ENCODE measurements at regions not wholly inside any gene's neighbourhood (a gene's known extent, or its start where the extent isn't known, plus 50 kb on each side); places are given as distances from the start of the nearest gene placed in this dataset.

DNA sequence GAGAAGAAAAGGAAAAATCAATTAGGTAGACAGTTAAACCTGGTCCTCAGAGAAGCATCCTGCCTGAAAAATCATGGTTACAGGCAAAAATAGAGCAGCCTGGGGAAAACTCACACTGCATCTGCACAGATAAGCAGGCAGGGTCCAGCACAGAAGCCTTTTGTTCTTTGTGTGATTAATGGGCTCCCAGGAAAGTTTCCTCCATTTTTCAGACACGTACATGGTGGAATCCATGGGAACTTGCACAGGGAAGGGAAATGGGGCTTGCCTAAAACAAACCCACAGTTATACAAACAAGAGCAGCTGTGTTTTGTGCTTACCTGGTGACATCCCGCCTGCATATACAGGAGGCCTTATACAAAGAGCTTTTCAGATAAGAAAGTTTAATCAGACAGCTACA, 243.9 kb upstream of the ATP10B start:
- Histone ChIP-seq H3K36me3 (ENCODE audit: insufficient read depth) (no peaks in the 10 kb centered on the region), H3K4me1 (ENCODE audit: insufficient read depth) (no peaks in the 10 kb centered on the region), H3K4me3 (ENCODE audit: low read depth, low read length) (no peak overlapping the region), H3K27ac (ENCODE audit: low read depth) (no peak overlapping the region)
- 41% methylated on average over 2 of the region's 2 CpGs for WGBS
- no peak for DNase-seq (ENCODE audit: extremely low spot score)

DNA sequence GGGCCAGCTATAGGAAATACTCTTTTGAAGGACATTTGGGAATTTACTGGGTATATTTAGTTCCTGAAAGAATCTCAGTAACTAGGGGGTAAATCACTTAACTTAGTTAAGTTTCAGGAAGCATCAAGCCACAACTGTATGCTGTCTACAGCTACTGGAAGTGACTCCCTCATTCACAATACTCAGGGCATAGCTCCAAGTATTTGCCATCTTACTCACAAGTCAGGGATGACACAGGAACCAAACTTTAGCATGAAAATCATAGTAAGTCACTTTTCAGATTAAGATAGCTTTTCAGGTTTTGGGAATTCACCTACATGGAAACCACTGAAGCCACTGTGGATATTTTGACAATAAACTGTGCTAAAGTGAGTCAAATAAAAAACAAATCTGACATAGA, 242.4 kb upstream of the ATP10B start:
- Histone ChIP-seq H3K4me3 (ENCODE audit: low read depth, low read length) (no peak overlapping the region), H3K27ac (ENCODE audit: low read depth) (no peak overlapping the region), H3K36me3 (ENCODE audit: insufficient read depth) (no peaks in the 10 kb centered on the region), H3K4me1 (ENCODE audit: insufficient read depth) (no peaks in the 10 kb centered on the region)
- no peak for DNase-seq (ENCODE audit: extremely low spot score)

DNA sequence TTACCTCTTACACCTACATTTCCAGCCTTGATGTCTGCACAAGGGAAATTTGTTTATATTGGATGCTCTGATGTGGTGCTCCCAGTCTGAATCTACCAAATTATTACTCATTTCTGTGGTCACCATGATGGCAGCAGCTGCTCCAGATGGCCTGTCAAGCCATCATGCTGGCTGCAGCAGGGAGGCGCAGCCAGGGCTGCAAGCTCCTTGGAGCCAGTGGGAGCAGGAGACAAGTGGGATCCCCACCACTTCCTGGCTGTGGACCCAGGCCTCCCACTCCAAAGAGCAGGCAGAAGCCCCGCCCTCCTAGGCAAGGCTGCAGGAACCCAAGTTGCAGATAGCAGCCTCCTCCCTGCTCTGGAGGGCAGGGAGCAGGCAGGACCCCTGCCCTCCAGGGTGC, 241.1 kb upstream of the ATP10B start:
- Histone ChIP-seq H3K36me3 (ENCODE audit: insufficient read depth) (no peaks in the 10 kb centered on the region), H3K27ac (ENCODE audit: low read depth) (no peak overlapping the region), H3K4me1 (ENCODE audit: insufficient read depth) (no peaks in the 10 kb centered on the region), H3K4me3 (ENCODE audit: low read depth, low read length) (no peak overlapping the region)
- 90% methylated on average over 2 of the region's 2 CpGs for WGBS
- DNase-seq (ENCODE audit: extremely low spot score), result no peak

DNA sequence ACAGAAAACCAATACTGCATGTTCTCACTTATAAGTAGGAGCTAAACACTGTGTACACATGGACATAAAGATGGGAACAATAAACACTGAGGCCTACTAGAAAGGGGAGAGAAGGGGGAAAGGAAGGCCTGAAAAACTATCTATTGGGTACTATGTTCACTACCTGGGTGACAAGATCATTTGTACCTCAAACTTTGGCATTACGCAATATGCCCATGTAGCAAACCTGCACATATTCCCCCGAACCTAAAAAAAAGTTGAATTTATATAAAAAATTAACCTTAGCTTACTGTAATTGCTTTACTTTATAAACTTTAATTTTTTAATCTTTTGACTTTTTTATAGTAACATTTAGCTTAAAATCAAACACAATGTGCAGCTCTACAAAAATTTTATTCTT, 237.6 kb upstream of the ATP10B start:
- Histone ChIP-seq H3K36me3 (ENCODE audit: insufficient read depth) (no peaks in the 10 kb centered on the region), H3K4me1 (ENCODE audit: insufficient read depth) (no peaks in the 10 kb centered on the region), H3K4me3 (ENCODE audit: low read depth, low read length) (no peak overlapping the region), H3K27ac (ENCODE audit: low read depth) (no peak overlapping the region)
- no peak for DNase-seq (ENCODE audit: extremely low spot score)
- WGBS, result 99% methylated on average over 2 of the region's 2 CpGs

DNA sequence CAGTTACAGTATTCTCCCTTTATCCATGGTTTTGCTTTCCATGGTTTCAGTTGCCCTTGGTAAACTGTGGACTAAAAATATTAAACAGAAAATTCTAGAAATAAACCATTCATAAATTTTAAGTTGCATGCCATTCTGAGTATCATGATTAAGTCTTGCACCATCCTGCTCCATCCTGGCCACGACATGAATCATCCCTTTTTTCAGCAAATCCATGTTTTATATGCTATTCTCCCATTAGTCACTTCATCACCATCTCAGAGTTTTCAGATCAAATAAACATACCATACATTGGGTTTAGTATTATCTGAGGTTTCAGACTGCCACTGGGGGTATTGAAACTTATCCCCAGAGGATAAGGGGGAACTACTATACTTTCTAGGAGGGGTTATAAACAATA, 234.4 kb upstream of the ATP10B start:
- no peak for DNase-seq (ENCODE audit: extremely low spot score)
- no peaks in the 10 kb centered on the region for H3K4me1 ChIP-seq (ENCODE audit: insufficient read depth)
- H3K27ac ChIP-seq (ENCODE audit: low read depth), result no peak overlapping the region
- WGBS, result 19% methylated on average over 1 of the region's 1 CpG
- no peak overlapping the region for H3K4me3 ChIP-seq (ENCODE audit: low read depth, low read length)
- H3K36me3 ChIP-seq (ENCODE audit: insufficient read depth), result no peaks in the 10 kb centered on the region

DNA sequence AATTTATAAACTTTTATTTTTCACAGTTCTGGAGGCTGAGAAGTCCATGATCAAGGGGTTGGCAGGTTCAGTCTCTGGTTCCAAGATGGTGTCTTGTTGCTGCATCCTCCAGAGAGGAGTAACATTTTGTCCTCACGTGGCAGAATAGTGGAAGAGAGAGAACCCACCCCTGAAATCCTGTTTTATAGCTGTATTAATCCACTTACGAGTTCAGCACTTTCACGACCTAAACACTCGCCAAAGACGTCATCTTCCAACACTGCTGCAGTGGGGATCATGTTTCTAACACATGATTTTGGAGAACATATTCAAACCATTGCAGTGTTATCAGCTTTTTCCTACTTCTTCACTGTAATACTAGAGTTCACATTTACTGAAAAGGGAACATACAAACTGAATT, 233.0 kb upstream of the ATP10B start:
- Histone ChIP-seq H3K27ac (ENCODE audit: low read depth) (no peak overlapping the region), H3K36me3 (ENCODE audit: insufficient read depth) (no peaks in the 10 kb centered on the region), H3K4me3 (ENCODE audit: low read depth, low read length) (no peak overlapping the region), H3K4me1 (ENCODE audit: insufficient read depth) (no peaks in the 10 kb centered on the region)
- WGBS, result 27% methylated on average over 5 of the region's 5 CpGs
- DNase-seq (ENCODE audit: extremely low spot score), result no peak

DNA sequence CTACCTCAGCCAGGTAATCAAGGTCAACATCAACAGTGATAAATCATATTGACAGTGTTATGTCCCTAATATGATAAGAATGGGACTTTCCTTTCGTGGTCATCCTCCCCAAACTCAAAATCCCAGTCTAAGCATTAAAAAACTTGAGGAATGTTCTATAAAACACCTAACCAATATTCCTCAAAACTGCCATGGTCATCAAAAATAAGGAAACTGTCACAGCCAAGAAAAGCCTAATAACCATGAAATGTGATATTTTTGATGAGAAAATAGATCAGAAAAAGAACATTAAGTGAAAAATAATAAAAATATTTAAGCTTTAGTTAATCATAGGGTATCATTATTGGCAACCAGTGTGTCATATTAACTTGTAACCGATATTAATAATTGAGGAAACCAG, 232.1 kb upstream of the ATP10B start:
- H3K4me3 ChIP-seq (ENCODE audit: low read depth, low read length), result no peak overlapping the region
- H3K4me1 ChIP-seq (ENCODE audit: insufficient read depth), result no peaks in the 10 kb centered on the region
- no peak for DNase-seq (ENCODE audit: extremely low spot score)
- no peaks in the 10 kb centered on the region for H3K36me3 ChIP-seq (ENCODE audit: insufficient read depth)
- 69% methylated on average over 2 of the region's 2 CpGs for WGBS
- no peak overlapping the region for H3K27ac ChIP-seq (ENCODE audit: low read depth)

DNA sequence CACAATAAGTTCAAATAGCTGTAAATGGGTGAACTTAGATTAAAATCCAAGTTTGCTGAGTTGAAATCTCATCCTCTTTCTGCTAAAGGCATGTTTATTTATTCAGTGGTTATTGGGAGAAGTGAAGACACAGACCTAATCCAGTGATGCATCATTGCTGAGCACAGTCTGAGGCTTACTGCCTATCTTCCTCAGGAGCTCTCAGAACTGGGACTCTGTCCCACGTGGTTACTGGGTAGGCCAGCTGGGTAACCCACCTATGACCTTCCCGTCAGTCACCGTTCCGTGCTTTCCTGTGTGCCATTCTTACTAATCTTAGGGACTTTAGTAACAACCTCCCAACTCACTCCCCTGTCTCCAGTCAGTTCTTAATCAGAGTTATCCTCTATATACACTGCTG, 226.8 kb upstream of the ATP10B start:
- WGBS, result 48% methylated on average over 4 of the region's 4 CpGs
- no peak overlapping the region for H3K4me3 ChIP-seq (ENCODE audit: low read depth, low read length)
- H3K4me1 ChIP-seq (ENCODE audit: insufficient read depth), result no peaks in the 10 kb centered on the region
- H3K27ac ChIP-seq (ENCODE audit: low read depth), result no peak overlapping the region
- no peaks in the 10 kb centered on the region for H3K36me3 ChIP-seq (ENCODE audit: insufficient read depth)
- DNase-seq (ENCODE audit: extremely low spot score), result no peak

DNA sequence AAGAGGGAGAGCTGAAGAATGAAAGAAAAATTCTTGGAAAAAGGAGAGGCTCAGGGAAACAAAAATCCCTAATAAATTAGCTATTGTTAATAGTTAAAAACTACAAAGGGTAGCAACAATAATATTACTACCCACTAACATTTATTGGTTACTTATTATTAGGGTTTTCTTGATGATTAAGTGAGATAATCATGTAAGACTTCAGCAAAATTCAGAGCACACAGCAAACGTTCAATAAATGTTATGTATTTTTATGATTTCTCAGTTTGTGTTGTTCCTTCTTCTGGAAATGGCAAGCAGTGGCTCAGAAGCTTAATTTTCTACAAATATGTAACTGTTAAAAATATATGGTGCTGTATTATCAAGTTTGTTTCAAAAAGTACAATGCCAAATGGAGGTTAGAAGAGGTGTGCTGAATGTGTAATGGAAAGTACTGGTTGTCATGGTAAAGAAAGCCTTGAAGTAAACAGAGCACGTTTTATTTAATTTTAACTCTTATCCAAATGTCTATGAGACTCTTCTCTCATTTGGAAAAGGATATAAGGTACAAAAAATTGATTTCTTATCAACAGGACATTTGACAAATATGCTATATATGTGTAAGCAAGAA, 226.0 kb upstream of the ATP10B start:
- DNase-seq (ENCODE audit: extremely low spot score), result no peak
- no peak overlapping the region for H3K4me3 ChIP-seq (ENCODE audit: low read depth, low read length)
- H3K4me1 ChIP-seq (ENCODE audit: insufficient read depth), result no peaks in the 10 kb centered on the region
- WGBS, result 47% methylated on average over 2 of the region's 2 CpGs
- no peaks in the 10 kb centered on the region for H3K36me3 ChIP-seq (ENCODE audit: insufficient read depth)
- H3K27ac ChIP-seq (ENCODE audit: low read depth), result no peak overlapping the region

DNA sequence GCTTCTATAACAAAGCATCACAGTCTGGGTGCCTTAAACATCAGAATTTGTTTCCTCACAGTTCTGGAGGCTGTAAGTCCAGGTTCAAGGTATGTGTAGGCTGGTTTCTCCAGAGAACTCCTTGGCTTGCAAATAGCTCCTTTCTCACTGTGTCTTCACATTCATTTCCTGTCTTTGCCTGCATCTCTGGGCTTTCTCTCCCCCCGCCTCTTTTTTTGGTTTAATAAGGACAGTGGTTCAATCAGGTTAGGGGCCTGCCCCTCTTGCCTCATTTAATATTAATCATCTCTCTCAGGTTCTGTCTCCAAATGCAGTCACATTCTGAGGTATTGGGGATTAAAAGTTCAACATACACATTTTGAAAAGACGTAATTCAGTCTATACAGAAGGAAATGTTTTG, 225.5 kb upstream of the ATP10B start:
- 86% methylated on average over 2 of the region's 2 CpGs for WGBS
- H3K4me3 ChIP-seq (ENCODE audit: low read depth, low read length), result no peak overlapping the region
- no peaks in the 10 kb centered on the region for H3K4me1 ChIP-seq (ENCODE audit: insufficient read depth)
- H3K36me3 ChIP-seq (ENCODE audit: insufficient read depth), result no peaks in the 10 kb centered on the region
- H3K27ac ChIP-seq (ENCODE audit: low read depth), result no peak overlapping the region
- no peak for DNase-seq (ENCODE audit: extremely low spot score)

DNA sequence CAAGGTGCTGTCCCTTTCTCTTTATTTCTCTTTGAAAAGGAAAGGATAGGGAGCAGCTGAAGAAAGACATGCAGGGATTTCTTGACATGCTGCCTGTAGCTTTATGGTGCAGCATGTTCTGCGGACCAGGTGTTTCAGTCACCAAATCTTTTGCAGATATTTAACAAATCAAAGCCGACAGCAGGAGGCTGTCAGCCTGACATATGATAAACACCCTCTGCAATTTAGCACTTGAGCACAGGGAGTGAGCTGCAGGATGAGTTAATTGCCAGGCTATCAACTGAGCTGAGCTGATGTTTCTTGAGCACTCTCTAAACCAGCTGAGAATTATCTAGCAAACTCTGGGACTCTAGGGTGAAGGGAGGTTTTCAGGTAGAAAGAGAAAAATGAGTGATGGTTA, 212.8 kb upstream of the ATP10B start:
- Histone ChIP-seq H3K36me3 (ENCODE audit: insufficient read depth) (no peaks in the 10 kb centered on the region), H3K4me1 (ENCODE audit: insufficient read depth) (no peaks in the 10 kb centered on the region), H3K27ac (ENCODE audit: low read depth) (no peak overlapping the region), H3K4me3 (ENCODE audit: low read depth, low read length) (no peak overlapping the region)
- 29% methylated on average over 2 of the region's 2 CpGs for WGBS
- DNase-seq (ENCODE audit: extremely low spot score), result no peak

DNA sequence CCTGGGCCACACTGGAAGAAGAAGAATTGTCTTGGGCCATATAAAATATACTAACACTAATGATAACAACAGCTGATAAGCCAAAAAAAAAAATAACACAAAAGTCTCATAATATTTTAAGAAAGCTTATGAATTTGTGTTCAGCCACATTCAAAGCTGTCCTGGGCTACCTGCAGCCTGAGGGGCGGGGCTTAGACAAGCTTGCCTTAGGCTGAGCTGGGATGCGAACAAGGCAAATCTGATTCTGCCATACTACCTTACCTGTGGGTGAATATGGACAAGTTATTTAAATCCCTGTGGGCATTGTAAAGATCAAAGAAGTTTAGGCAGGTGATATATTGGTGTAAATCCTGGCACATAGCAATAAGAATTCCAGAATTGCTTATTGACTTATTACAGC, 212.3 kb upstream of the ATP10B start:
- DNase-seq (ENCODE audit: extremely low spot score), result no peak
- Histone ChIP-seq H3K27ac (ENCODE audit: low read depth) (no peak overlapping the region), H3K4me3 (ENCODE audit: low read depth, low read length) (no peak overlapping the region), H3K36me3 (ENCODE audit: insufficient read depth) (no peaks in the 10 kb centered on the region), H3K4me1 (ENCODE audit: insufficient read depth) (no peaks in the 10 kb centered on the region)
- 86% methylated on average over 2 of the region's 2 CpGs for WGBS

DNA sequence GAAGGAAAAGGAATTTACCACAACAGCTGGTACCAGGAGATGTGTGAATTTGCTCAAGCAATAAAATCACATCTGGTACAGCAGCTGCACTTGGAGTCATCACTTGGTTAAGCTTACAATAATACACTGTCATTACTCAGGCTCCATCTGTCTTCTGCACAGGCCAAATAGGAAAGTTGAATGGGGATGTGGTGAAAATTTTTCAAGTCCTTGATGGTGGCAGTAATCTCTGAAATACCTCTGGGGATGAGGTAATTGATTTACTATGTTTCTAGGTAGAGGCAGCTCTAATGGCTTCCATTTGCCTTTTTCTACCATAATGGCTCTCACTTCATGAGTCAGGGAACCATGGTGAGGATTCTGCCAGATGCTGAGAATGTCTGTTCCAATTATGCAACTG, 206.8 kb upstream of the ATP10B start:
- Histone ChIP-seq H3K4me1 (ENCODE audit: insufficient read depth) (no peaks in the 10 kb centered on the region), H3K4me3 (ENCODE audit: low read depth, low read length) (no peak overlapping the region), H3K27ac (ENCODE audit: low read depth) (no peak overlapping the region), H3K36me3 (ENCODE audit: insufficient read depth) (no peaks in the 10 kb centered on the region)
- DNase-seq (ENCODE audit: extremely low spot score), result no peak

DNA sequence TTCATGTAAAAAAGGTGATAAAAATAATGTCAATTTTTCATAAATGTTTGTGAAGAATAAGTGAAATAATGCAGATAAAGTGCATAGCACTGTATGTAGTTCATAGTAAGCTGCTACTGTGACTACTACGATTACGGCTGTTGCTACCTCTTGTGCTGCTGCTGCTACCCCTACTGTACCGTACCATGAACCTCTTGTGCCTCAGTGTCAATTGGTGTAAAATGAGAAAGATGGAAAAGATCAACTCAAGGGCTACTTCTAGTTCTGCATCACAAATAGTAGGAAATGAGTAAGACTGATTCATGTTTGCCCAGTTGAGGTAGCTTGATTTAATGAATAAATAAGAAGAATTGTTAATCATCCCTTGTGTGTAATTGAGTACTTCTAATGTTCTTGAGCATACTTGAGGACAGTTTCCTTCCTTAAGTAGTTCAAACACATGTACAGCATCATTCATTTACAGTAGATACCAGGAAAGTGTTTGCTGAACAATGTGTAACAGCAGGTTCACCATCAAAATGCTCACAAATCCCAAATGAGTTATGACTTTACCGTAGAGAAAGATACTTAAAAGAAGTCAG, 200.0 kb upstream of the ATP10B start:
- Histone ChIP-seq H3K36me3 (ENCODE audit: insufficient read depth) (no peaks in the 10 kb centered on the region), H3K4me1 (ENCODE audit: insufficient read depth) (no peaks in the 10 kb centered on the region), H3K27ac (ENCODE audit: low read depth) (no peak overlapping the region), H3K4me3 (ENCODE audit: low read depth, low read length) (no peak overlapping the region)
- WGBS, result 85% methylated on average over 4 of the region's 4 CpGs
- no peak for DNase-seq (ENCODE audit: extremely low spot score)

DNA sequence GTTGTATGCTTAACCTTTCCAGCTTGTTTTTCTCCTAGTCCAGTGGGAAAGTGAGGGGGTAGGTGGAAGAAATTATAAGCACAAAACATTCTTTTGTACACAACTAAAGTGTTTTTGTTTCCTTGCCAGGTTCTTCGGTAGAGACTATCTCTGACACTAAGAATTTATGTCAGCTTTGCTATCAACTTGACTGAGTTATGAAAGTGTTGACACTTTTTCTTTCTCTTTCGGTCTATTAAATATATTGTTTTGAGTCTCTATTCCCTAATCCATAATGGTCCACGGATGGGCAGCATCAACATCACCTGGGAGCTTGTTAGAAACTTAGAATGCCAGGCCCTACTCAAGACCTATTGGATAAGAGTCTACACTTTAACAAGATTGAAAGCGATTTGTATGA, 195.0 kb upstream of the ATP10B start:
- 64% methylated on average over 4 of the region's 4 CpGs for WGBS
- no peak for DNase-seq (ENCODE audit: extremely low spot score)
- Histone ChIP-seq H3K36me3 (ENCODE audit: insufficient read depth) (no peaks in the 10 kb centered on the region), H3K27ac (ENCODE audit: low read depth) (no peak overlapping the region), H3K4me3 (ENCODE audit: low read depth, low read length) (no peak overlapping the region), H3K4me1 (ENCODE audit: insufficient read depth) (no peaks in the 10 kb centered on the region)
